ENCODE measurements at regions not wholly inside any gene's neighbourhood (a gene's known extent, or its start where the extent isn't known, plus 50 kb on each side); places are given as distances from the start of the nearest gene placed in this dataset.
"Not testable (repeated sequence)": the region's sequence is repeated elsewhere in the genome, so short reads cannot be mapped to it uniquely, and the experiment has no call there.

GRCh38 chr12:20154052-20154451, 214.3 kb upstream of the PDE3A start:
- DNase-seq, result no peak

DNA sequence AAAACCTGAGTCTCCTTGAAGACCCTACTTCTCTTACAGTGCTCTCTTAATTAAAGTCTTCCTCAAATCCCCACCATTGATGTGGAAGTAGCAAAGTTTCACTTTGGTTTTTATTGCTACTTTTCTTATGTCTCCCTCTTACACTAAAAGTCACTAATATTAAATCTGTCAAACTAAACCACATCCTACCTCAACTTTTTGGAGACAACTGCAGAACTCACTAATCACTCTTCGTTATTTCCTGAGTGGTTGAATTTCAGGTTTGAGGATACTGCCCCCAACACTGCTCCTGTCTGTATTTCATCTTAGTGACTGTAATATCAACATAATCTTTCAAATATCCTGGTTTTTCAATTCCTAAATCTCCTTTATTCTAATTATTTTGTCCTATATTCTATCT, 213.0 kb upstream of the PDE3A start:
- DNase-seq, result no peak

- not testable (repeated sequence) for DNase-seq
These were observed 207.4 kb upstream of the PDE3A start for GRCh38 chr12:20160899-20161298.

GRCh38 chr12:20174528-20175175, 193.7 kb upstream of the PDE3A start:
- no peak for DNase-seq

DNA sequence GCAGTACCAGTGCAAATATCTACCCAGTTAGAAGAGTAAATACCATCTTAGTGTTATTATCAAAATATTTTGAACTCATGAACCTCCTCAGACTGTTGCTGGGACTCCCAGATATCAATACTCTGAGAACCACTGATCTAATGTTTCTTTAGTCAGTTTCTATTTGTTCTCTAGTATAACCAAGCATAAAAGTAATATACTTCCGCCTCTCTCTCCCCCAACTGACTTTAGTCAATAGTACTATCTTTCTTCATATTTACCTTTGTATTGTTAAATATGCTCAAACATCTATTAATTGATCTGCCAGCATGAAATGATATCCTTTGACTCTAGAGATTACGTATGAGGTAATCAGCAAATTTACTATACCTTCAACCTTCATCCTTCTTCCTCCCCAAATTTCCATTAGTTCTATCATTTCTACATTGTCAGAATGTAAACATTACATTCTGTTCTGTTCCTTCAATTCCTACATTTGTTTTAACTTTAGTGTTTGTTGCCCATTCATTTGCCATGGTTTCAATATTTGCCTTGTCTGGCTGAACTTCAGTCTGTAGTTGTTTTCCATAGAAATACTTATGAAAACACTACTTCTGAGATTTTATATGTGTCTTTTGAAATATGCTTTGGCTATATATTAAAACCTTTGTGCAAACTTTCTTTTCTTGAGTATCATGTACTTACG, 192.5 kb upstream of the PDE3A start:
- no peak for DNase-seq

GRCh38 chr12:20181416-20182180, 186.7 kb upstream of the PDE3A start:
- no peak for DNase-seq

DNA sequence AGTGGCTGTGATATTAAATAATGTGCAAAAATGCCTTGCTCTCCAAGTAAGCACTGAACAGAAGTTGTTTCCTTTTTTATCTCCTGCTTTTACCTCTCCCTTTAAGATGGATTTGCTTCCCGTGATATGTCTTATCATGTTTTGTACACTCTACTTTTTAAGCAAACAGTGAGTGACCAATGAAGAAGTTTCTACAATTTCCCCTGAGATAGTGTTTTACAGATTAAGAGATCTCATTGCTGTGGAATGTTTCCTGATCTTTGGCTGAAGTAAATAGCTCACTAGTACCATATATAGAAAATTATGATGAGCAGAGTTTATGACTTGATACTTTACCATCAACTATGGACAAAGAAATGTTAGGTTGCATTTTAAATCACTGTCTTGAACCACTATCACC, 184.8 kb upstream of the PDE3A start:
- no peak for DNase-seq

- no peak for DNase-seq
These were observed 183.8 kb upstream of the PDE3A start for GRCh38 chr12:20184514-20184913.

GRCh38 chr12:20187456-20187855, 180.9 kb upstream of the PDE3A start:
- DNase-seq, result no peak

DNA sequence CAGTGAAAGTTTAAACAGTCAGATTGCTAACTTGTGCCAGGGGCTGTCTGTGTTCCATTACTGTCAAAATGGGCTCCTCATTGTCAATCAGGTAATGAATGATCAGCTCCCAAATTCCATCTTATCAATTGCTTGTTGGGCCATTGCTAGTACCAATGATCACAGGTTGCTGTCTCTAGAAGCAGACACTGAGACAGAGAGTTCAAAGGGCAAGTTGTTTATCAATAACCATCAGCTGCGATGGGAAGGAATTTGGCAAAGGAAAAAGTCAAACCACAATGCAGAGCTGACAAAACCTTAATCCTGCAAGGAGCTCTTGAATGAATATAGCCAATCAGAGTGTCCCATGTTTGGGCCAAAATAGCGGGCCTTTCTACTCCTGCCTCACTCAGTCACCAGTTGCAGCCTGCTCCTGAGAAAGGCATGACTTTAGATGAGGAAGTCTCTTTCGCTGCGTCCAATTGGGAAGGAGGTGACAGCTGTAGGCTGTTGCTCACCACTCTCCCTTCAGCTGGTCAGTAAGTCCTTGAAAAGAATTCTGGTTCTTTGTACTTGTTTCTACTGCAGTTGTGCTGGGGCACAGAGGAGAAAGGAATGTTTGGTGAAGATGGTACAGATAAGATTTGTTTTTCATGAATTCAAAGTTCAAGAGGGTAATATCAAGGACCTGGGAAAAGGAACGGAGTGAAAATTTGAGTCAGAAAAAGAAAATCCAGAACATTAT, 179.2 kb upstream of the PDE3A start:
- no peak for DNase-seq

GRCh38 chr12:20189767-20190166, 178.6 kb upstream of the PDE3A start:
- no peak for DNase-seq

- DNase-seq, result no peak
These were observed 174.2 kb upstream of the PDE3A start for GRCh38 chr12:20194171-20194570.

DNA sequence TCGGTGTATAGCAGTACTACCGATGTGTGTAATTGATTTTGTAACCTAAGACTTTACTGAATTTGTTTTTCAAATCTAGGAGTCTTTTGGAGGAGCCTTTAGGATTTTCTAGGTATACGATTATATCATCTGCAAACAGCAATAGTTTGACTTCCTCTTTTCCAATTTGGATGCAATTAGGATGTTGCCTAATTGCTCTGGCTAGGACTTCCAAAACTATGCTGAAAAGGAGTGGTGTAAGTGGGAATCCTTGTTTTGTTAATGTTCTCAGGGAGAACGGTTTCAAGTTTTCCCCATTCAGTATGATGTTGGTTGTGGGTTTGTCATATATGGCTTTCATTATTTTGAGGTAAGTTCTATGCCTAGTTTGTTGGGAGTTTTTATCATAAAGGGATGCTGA, 171.6 kb upstream of the PDE3A start:
- no peak for DNase-seq

GRCh38 chr12:20197411-20197810, 170.9 kb upstream of the PDE3A start:
- DNase-seq, result no peak

DNA sequence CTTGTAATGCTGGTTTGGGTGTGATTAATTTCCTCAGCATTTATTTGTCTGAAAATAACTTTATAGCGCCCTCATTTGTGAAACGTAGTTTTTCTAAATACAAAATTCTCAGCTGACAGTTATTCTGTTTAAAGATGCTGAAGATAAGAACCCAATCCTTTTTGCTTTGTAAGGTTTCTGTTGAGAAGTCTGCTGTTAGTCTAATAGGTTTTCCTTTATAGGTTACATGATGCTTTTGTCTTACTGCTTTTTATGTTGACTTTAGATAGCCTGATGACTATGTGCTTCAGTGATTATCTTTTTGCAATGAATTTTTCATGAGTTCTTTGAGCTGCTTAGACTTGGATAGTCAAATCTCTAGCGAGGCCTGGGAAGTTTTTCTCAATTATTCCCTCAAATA, 168.6 kb upstream of the PDE3A start:
- DNase-seq, result no peak

DNA sequence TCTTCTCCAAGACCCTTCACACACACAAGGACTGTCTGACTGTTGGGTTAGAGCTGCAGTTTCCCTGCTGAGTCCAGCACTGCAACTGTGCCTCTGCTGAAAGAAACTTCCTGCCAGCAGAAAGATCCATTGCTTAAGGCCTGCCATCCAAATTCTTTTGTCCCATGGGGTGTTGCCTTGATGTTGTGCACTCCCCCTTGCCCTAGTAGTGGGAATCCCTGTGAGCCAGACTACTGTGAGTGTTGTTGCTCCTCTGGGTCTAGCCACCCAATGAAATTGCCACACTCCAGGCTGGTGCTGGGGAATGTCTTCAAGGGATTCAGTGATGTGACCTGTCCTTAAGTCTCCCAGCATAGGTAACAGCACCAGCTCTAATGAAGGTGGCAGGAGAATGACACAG, 166.6 kb upstream of the PDE3A start:
- no peak for DNase-seq

- no peak for DNase-seq
These were observed 162.5 kb upstream of the PDE3A start for GRCh38 chr12:20205854-20206253.

DNA sequence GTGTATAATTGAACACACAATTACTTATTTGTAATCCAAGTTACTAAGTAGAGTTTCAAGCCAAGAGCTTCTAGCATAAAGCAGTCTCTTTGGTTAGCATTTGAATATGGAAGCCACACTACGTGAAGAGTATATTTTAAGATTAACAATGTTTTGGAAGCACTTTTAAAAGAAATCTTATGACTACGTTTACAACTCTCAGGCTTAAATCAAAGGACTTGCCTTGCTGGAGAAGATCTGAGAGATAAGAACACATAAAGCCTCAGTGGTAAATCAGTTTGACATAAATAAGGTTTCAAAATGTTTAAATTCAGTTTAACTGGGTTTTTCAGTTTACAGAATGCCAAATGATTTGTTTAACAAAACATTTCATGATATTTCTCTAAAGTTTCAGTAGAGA, 161.9 kb upstream of the PDE3A start:
- DNase-seq, result no peak

DNA sequence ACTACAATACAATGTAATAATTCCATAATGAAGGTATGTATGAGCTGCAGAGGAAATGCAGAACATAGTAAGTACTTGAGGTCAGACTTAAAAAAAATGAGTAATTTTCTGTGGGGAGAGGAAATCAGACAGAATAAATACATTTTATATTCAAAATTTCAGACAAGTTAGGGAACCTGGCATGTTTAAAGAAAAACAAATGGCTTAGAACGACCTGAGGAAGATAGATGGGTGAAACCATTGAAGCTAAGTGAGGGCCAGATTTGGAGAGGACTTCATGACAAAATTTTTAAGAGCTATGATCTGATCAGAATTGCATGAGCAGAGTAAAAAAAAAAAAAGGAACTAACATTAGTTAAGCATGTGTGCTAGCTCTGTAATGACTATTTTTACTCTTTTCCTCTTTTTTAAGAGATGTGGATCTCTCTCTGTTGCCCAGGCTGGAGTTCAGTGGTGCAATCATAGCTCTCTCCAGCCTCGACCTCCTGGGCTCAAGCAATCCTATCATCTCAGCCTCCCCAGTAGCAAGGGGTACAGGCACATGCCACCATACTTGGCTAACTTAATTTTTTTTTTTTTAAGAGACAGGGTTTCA, 157.6 kb upstream of the PDE3A start:
- DNase-seq, result no peak

GRCh38 chr12:20211541-20211940, 156.8 kb upstream of the PDE3A start:
- no peak for DNase-seq

DNA sequence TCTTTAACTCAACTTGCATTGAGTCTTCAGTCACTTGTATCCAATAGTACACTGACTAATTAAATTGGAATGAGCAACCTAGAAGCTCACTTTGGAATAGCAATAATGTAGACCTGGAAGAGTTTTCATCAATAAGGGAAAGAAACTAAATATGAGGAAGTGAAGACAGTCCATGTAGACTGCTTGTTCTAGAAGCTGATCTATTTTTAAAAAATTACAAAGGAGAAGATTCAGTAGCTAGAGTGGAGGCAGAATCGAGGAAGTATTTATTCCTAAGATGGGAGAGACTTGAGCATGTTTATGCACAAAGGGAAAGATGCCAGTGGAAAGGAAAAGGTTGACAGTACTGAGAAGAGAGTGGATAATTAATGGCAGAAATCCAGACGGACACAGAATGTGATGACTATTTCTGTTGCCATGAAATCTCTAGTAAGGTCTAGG, 156.3 kb upstream of the PDE3A start:
- DNase-seq, result no peak

DNA sequence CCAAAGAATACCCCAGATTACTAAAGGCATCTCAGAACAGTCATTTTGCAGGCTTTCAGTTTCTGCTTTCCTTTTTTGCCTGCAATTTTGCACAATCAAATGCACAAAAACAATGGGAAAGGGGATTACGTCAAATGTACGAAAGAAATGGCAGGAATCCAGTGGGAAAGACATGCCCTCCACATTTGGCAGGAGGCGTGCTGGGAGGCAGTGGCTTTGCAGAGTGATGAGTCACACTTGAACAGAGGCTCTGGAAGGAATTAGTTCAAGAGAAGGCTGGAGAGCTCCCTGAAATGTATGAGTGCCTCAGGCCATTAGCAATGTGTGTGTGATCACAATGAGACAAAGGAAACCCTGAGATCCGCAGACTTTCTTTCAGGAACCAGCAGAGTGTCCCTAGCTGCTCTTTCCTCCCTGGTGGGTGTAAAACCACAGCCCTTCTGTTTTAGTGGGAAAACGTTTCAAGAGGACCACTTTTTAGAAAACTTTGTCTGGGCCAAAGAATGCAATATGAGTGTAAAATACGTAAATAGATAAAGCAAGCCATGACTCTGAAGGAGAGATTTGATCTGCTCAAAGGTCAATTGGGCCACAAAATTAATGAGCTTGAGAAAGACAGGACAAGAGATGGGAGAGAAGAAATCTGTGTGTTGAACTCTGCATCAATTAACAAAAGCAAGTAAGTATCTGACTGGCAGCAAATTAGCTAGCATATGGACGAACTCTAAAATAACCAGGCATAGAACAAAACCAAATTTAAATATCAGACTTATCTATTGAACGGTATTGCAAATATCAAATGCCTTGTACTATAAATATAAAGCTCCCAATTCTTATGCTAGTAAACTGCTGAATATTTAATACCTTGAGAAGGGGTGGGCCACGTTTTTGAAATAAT, 155.4 kb upstream of the PDE3A start:
- no peak for DNase-seq

Measured in NCI-H2107 (cell line).